ENCODE measurements at regions not wholly inside any gene's neighbourhood (a gene's known extent, or its start where the extent isn't known, plus 50 kb on each side); places are given as distances from the start of the nearest gene placed in this dataset.

DNA sequence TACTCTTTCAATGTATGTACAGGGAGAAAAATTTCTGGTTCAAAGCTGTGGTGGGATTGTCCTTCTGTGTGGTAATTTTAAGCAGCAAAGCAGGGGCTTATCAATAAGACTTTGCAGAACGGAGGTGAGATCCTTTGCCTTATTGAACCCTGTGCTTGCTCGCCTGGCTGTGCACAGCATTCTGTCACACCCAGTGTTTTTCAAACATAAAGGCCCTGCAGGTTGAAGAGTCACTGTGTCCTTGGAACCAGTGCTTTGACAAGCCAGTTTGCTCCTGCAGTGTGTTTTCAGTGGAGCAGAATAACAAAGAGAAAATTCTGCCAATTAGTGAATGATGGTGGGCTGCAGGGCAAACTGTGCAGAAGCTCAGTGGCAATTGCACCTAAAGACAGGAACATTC lies 236.7 kb upstream of the PCSK5 start:
- TF ChIP-seq, protein P1, sequence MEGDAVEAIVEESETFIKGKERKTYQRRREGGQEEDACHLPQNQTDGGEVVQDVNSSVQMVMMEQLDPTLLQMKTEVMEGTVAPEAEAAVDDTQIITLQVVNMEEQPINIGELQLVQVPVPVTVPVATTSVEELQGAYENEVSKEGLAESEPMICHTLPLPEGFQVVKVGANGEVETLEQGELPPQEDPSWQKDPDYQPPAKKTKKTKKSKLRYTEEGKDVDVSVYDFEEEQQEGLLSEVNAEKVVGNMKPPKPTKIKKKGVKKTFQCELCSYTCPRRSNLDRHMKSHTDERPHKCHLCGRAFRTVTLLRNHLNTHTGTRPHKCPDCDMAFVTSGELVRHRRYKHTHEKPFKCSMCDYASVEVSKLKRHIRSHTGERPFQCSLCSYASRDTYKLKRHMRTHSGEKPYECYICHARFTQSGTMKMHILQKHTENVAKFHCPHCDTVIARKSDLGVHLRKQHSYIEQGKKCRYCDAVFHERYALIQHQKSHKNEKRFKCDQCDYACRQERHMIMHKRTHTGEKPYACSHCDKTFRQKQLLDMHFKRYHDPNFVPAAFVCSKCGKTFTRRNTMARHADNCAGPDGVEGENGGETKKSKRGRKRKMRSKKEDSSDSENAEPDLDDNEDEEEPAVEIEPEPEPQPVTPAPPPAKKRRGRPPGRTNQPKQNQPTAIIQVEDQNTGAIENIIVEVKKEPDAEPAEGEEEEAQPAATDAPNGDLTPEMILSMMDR (conservative IDR thresholded peaks at IDR 0.05; ENCODE audit: low read length) = no peak
- TF ChIP-seq EZH2phosphoT487 (IDR thresholded peaks at IDR 0.05; ENCODE audit: borderline replicate concordance) = no peak

Data from Loucy (cell line).